ENCODE measurements at regions not wholly inside any gene's neighbourhood (a gene's known extent, or its start where the extent isn't known, plus 50 kb on each side); places are given as distances from the start of the nearest gene placed in this dataset.

DNA sequence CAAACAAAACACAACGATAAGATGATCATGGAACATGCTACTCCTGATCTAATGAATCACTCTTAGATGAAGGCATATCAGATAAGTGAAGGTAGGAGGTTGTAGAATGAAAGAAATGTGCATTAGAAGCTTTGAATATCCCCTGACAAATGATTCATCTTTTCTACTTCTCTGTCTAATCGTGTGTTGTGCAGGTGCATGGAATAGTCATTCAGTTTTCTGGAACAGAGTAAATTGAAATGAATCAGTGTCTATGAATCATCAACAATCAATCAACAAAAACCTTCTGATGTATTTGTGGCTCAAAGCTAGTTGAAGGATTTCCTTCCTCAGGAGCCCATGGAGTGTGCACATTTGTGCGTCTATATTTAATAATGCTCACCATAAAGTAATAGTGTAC is 1290.4 kb upstream of the PCDH20 start:
- TF ChIP-seq GATA2 (IDR thresholded peaks at IDR 0.05; ENCODE audit: insufficient read depth, insufficient read length, low read depth, low read length) (no peak), EZH2 (IDR thresholded peaks at IDR 0.05; ENCODE audit: borderline replicate concordance, low read depth, low read length, severe bottlenecking) (no peak), POLR2A (IDR thresholded peaks at IDR 0.05; ENCODE audit: low read depth, low read length) (no peak), POLR2AphosphoS5 (IDR thresholded peaks at IDR 0.05; ENCODE audit: insufficient read depth, low read depth, low read length) (no peak), MAX (IDR thresholded peaks at IDR 0.05; ENCODE audit: insufficient read depth, insufficient read length) (no peak), JUN (IDR thresholded peaks at IDR 0.05; ENCODE audit: borderline replicate concordance, insufficient read depth, insufficient read length, low read depth) (no peak), MYC (IDR thresholded peaks at IDR 0.05; ENCODE audit: low read depth, low read length) (no peak), FOS (IDR thresholded peaks at IDR 0.05; ENCODE audit: borderline replicate concordance, insufficient read depth, low read length) (no peak)
- TF ChIP-seq, protein P1, sequence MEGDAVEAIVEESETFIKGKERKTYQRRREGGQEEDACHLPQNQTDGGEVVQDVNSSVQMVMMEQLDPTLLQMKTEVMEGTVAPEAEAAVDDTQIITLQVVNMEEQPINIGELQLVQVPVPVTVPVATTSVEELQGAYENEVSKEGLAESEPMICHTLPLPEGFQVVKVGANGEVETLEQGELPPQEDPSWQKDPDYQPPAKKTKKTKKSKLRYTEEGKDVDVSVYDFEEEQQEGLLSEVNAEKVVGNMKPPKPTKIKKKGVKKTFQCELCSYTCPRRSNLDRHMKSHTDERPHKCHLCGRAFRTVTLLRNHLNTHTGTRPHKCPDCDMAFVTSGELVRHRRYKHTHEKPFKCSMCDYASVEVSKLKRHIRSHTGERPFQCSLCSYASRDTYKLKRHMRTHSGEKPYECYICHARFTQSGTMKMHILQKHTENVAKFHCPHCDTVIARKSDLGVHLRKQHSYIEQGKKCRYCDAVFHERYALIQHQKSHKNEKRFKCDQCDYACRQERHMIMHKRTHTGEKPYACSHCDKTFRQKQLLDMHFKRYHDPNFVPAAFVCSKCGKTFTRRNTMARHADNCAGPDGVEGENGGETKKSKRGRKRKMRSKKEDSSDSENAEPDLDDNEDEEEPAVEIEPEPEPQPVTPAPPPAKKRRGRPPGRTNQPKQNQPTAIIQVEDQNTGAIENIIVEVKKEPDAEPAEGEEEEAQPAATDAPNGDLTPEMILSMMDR (IDR thresholded peaks at IDR 0.05; ENCODE audit: extremely low read depth in 1 of 2, insufficient read depth in 1 of 2, low read depth in 1 of 2, low read length in 2 of 2), result no peak

Measured in endothelial cell of umbilical vein (primary cell).